ENCODE measurements at regions not wholly inside any gene's neighbourhood (a gene's known extent, or its start where the extent isn't known, plus 50 kb on each side); places are given as distances from the start of the nearest gene placed in this dataset.

DNA sequence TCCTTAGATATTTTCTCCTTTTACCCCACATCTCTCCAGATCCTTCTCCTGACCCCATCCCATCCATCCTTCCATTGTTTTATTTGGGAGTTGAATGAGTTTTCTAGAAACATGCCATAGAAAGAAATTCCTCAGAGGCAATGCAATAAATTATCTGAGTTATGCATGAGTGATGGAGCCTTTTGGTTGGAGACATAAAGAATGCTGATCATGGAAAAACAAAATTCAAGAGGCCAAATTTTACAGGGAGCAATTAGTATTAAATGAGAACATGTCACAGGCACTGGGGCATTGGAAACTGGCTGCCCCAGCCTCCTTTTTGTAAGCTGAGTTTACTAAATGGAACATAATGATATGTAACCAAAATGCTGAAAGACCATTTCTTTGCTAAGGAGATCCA is 74.2 kb upstream of the LCLAT1 start:
- H3K27ac ChIP-seq (ENCODE audit: low read depth, low read length), result no peak overlapping the region
- DNase-seq (ENCODE audit: low read depth, low spot score), result no peak
- no peaks in the 10 kb centered on the region for H3K36me3 ChIP-seq (ENCODE audit: control insufficient read depth in 1 of 2, insufficient read depth in 2 of 2, low read length in 2 of 2)
- BruUV-seq (replicated peaks), result no TSS peak
- H2AFZ ChIP-seq (ENCODE audit: low read depth, low read length, poor library complexity, severe bottlenecking), result no peak overlapping the region
- no peaks in the 10 kb centered on the region for H3K27me3 ChIP-seq (ENCODE audit: insufficient read depth, low read length)
- H3K9me2 ChIP-seq (ENCODE audit: insufficient read depth), result no peaks in the 10 kb centered on the region
- no peak overlapping the region for H3K4me3 ChIP-seq (replicated peaks in 1 of 2; ENCODE audit: low read depth in 1 of 2, low read length in 2 of 2)
- ChIA-PET CTCF (no interaction called here), POLR2A (no interaction called here), RAD21 (ENCODE audit: low non-redundant PET in 1 of 2, low total read pairs in 2 of 2, uncharacterized antibody in 2 of 2, unreplicated experiment in 2 of 2) (no interaction called here)
- intact Hi-C loops (cut with micrococcal nuclease), result no loop called here
- H3K9ac ChIP-seq (ENCODE audit: low read length), result no peak overlapping the region
- ATAC-seq, result no peak
- H4K20me1 ChIP-seq (ENCODE audit: insufficient read depth), result no peaks in the 10 kb centered on the region
- no peaks in the 10 kb centered on the region for H3K79me2 ChIP-seq (ENCODE audit: insufficient read depth, low read length)
- H3K9me3 ChIP-seq (ENCODE audit: control insufficient read depth in 1 of 2, insufficient read depth in 1 of 2, low read depth in 1 of 2, low read length in 2 of 2), result no peaks in the 10 kb centered on the region
- TF ChIP-seq POLR2AphosphoS5 (IDR thresholded peaks at IDR 0.05; ENCODE audit: low read depth, low read length), result no peak
- TF ChIP-seq CBX3 (IDR thresholded peaks at IDR 0.05; ENCODE audit: low read depth), result no peak
- no peak for TF ChIP-seq JUND (IDR thresholded peaks at IDR 0.05)
- no peak for TF ChIP-seq TCF7L2 (IDR thresholded peaks at IDR 0.05; ENCODE audit: borderline replicate concordance, extremely low read depth, insufficient read depth, insufficient read length)
- TF ChIP-seq, protein P1, sequence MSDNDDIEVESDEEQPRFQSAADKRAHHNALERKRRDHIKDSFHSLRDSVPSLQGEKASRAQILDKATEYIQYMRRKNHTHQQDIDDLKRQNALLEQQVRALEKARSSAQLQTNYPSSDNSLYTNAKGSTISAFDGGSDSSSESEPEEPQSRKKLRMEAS (IDR thresholded peaks at IDR 0.05), result no peak
- no peak for TF ChIP-seq ELF1 (IDR thresholded peaks at IDR 0.05; ENCODE audit: borderline replicate concordance, low read depth)
- TF ChIP-seq SIN3A (IDR thresholded peaks at IDR 0.05; ENCODE audit: low read depth), result no peak
- TF ChIP-seq, protein P2, sequence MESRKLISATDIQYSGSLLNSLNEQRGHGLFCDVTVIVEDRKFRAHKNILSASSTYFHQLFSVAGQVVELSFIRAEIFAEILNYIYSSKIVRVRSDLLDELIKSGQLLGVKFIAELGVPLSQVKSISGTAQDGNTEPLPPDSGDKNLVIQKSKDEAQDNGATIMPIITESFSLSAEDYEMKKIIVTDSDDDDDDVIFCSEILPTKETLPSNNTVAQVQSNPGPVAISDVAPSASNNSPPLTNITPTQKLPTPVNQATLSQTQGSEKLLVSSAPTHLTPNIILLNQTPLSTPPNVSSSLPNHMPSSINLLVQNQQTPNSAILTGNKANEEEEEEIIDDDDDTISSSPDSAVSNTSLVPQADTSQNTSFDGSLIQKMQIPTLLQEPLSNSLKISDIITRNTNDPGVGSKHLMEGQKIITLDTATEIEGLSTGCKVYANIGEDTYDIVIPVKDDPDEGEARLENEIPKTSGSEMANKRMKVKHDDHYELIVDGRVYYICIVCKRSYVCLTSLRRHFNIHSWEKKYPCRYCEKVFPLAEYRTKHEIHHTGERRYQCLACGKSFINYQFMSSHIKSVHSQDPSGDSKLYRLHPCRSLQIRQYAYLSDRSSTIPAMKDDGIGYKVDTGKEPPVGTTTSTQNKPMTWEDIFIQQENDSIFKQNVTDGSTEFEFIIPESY (IDR thresholded peaks at IDR 0.05; ENCODE audit: extremely low read depth, insufficient replicate concordance, low read length), result no peak
- no peak for TF ChIP-seq RAD21 (IDR thresholded peaks at IDR 0.05; ENCODE audit: low read depth)
- TF ChIP-seq EZH2phosphoT487 (IDR thresholded peaks at IDR 0.05; ENCODE audit: borderline replicate concordance), result no peak
- TF ChIP-seq, protein P3, sequence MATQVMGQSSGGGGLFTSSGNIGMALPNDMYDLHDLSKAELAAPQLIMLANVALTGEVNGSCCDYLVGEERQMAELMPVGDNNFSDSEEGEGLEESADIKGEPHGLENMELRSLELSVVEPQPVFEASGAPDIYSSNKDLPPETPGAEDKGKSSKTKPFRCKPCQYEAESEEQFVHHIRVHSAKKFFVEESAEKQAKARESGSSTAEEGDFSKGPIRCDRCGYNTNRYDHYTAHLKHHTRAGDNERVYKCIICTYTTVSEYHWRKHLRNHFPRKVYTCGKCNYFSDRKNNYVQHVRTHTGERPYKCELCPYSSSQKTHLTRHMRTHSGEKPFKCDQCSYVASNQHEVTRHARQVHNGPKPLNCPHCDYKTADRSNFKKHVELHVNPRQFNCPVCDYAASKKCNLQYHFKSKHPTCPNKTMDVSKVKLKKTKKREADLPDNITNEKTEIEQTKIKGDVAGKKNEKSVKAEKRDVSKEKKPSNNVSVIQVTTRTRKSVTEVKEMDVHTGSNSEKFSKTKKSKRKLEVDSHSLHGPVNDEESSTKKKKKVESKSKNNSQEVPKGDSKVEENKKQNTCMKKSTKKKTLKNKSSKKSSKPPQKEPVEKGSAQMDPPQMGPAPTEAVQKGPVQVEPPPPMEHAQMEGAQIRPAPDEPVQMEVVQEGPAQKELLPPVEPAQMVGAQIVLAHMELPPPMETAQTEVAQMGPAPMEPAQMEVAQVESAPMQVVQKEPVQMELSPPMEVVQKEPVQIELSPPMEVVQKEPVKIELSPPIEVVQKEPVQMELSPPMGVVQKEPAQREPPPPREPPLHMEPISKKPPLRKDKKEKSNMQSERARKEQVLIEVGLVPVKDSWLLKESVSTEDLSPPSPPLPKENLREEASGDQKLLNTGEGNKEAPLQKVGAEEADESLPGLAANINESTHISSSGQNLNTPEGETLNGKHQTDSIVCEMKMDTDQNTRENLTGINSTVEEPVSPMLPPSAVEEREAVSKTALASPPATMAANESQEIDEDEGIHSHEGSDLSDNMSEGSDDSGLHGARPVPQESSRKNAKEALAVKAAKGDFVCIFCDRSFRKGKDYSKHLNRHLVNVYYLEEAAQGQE (IDR thresholded peaks at IDR 0.05; ENCODE audit: low read depth), result no peak
- H3K4me2 ChIP-seq (ENCODE audit: low read length), result no peak overlapping the region
- peaks cover 0 to 7% of the 10 kb centered on the region in 2 experiments; a peak in 1 of 4 replicates for H3K4me1 ChIP-seq (ENCODE audit: control insufficient read depth in 1 of 2, insufficient read depth in 2 of 2, low read length in 2 of 2)
